HEK293 (cell line): ENCODE measurements at regions not wholly inside any gene's neighbourhood (a gene's known extent, or its start where the extent isn't known, plus 50 kb on each side); places are given as distances from the start of the nearest gene placed in this dataset.

Experiments used
- CTCF ChIP-seq: fragments of 450-650 bp; formaldehyde crosslinking; IDR thresholded peaks from 2 replicates; pipeline ENCODE4 v1.5.1; 2016; ENCODE audit warnings: missing biosample characterization, missing genetic modification characterization
- YY1 ChIP-seq: fragments of 450-650 bp; formaldehyde crosslinking; IDR thresholded peaks from 2 replicates; pipeline ENCODE4 v1.5.1; 2018; ENCODE audit warnings: missing biosample characterization, missing genetic modification characterization
- ZNF544 ChIP-seq: fragments of 450-650 bp; formaldehyde crosslinking; IDR thresholded peaks from 2 replicates; pipeline ENCODE4 v1.5.0; 2017; ENCODE audit warnings: missing biosample characterization, missing genetic modification characterization
- ZNF558 ChIP-seq: fragments of 450-650 bp; formaldehyde crosslinking; IDR thresholded peaks from 2 replicates; pipeline ENCODE4 v1.5.1; 2016; ENCODE audit warnings: missing biosample characterization, missing genetic modification characterization
- TF ChIP-seq, protein P1 (sequence below): fragments of 450-650 bp; formaldehyde crosslinking; IDR thresholded peaks from 2 replicates; pipeline ENCODE4 v1.5.1; 2016; ENCODE audit warnings: missing biosample characterization, missing genetic modification characterization
- TF ChIP-seq, protein P2 (sequence below): fragments of 450-650 bp; formaldehyde crosslinking; IDR thresholded peaks from 2 replicates; pipeline ENCODE4 v1.5.1; 2016; ENCODE audit warnings: missing biosample characterization, missing genetic modification characterization

DNA sequence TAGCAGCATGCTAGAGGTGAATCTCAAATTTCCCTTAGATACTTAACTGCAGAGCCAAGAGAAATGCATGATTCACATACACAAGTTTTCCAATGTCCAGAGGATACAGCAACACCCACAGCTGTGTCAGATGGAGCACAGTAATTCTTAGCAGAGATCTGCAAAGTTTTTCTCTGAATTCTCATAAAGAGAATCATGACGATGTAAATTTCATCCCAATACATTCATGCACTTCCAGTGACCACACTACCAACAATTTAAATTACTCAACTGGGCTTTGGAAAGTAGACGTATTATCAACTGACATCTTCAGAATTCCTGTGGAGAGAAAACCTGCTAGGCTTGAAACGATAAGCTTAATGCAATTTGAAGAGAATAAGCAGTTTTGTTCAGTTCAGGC, 378.8 kb upstream of the TLE4 start:
- TF ChIP-seq, protein P1, sequence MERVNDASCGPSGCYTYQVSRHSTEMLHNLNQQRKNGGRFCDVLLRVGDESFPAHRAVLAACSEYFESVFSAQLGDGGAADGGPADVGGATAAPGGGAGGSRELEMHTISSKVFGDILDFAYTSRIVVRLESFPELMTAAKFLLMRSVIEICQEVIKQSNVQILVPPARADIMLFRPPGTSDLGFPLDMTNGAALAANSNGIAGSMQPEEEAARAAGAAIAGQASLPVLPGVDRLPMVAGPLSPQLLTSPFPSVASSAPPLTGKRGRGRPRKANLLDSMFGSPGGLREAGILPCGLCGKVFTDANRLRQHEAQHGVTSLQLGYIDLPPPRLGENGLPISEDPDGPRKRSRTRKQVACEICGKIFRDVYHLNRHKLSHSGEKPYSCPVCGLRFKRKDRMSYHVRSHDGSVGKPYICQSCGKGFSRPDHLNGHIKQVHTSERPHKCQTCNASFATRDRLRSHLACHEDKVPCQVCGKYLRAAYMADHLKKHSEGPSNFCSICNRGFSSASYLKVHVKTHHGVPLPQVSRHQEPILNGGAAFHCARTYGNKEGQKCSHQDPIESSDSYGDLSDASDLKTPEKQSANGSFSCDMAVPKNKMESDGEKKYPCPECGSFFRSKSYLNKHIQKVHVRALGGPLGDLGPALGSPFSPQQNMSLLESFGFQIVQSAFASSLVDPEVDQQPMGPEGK (tag by site-specific recombination), result no peak
- TF ChIP-seq, protein P2, sequence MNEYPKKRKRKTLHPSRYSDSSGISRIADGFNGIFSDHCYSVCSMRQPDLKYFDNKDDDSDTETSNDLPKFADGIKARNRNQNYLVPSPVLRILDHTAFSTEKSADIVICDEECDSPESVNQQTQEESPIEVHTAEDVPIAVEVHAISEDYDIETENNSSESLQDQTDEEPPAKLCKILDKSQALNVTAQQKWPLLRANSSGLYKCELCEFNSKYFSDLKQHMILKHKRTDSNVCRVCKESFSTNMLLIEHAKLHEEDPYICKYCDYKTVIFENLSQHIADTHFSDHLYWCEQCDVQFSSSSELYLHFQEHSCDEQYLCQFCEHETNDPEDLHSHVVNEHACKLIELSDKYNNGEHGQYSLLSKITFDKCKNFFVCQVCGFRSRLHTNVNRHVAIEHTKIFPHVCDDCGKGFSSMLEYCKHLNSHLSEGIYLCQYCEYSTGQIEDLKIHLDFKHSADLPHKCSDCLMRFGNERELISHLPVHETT, result no peak
- no peak for TF ChIP-seq ZNF558 (tag by site-specific recombination)
- TF ChIP-seq CTCF (tag by site-specific recombination), result no peak
- TF ChIP-seq YY1, result no peak
- TF ChIP-seq ZNF544 (tag by site-specific recombination), result no peak
